DOHH2 (cell line): ENCODE measurements at regions not wholly inside any gene's neighbourhood (a gene's known extent, or its start where the extent isn't known, plus 50 kb on each side); places are given as distances from the start of the nearest gene placed in this dataset.
A peak's percentile ranks its signal among the peaks of the same experiment; 100 is the strongest.

Experiments used
- H3F3A ChIP-seq: fragments of 200-600 bp; sonication (generic), shearing (Covaris generic); 2 replicates; pipeline ENCODE4 v1.6.0; 2016; ENCODE audit warnings: antibody characterized with exemption, mild to moderate bottlenecking; ENCODE audit not compliant: control insufficient read depth, insufficient read depth
- H3K27ac ChIP-seq: fragments of 200-600 bp; sonication (generic); 2 replicates; pipeline ENCODE4 v1.5.1; 2014; ENCODE audit warnings: low read depth, mild to moderate bottlenecking, low read length, moderate library complexity
- H3K27me3 ChIP-seq: fragments of 200-600 bp; sonication (generic); 2 replicates; pipeline ENCODE4 v1.6.1; 2014; ENCODE audit warnings: mild to moderate bottlenecking, low read length, mixed read lengths; ENCODE audit not compliant: control insufficient read depth
- H3K36me3 ChIP-seq: fragments of 200-600 bp; sonication (generic); 2 replicates; pipeline ENCODE4 v1.6.1; 2014; ENCODE audit warnings: mild to moderate bottlenecking, low read length, moderate library complexity, mixed read lengths; ENCODE audit not compliant: control insufficient read depth
- H3K4me1 ChIP-seq: fragments of 200-600 bp; sonication (generic); 2 replicates; pipeline ENCODE4 v1.6.1; 2014; ENCODE audit warnings: mild to moderate bottlenecking, low read length, mixed read lengths; ENCODE audit not compliant: control insufficient read depth
- H3K4me2 ChIP-seq: fragments of 200-600 bp; sonication (generic); 2 replicates; pipeline ENCODE4 v1.6.0; 2014; ENCODE audit warnings: mild to moderate bottlenecking, low read length, moderate library complexity
- H3K4me3 ChIP-seq: fragments of 200-600 bp; sonication (generic); 2 replicates; pipeline ENCODE4 v1.5.1; 2014; ENCODE audit warnings: mild to moderate bottlenecking, low read length, mixed read lengths
- H3K79me2 ChIP-seq: fragments of 200-600 bp; sonication (generic); 2 replicates; pipeline ENCODE4 v1.6.1; 2014; ENCODE audit warnings: mild to moderate bottlenecking, low read length, mixed read lengths; ENCODE audit not compliant: control insufficient read depth
- H3K9me2 ChIP-seq: fragments of 200-600 bp; sonication (generic); replicated peaks from 2 replicates; pipeline ENCODE4 v1.6.1; 2014; ENCODE audit warnings: mild to moderate bottlenecking, low read length, mixed read lengths; ENCODE audit not compliant: control insufficient read depth
- H3K9me3 ChIP-seq: fragments of 200-600 bp; sonication (generic); 2 replicates; pipeline ENCODE4 v1.6.1; 2014; ENCODE audit warnings: antibody characterized with exemption, low read length, mixed read lengths; ENCODE audit not compliant: control insufficient read depth, insufficient read depth
- H4K20me1 ChIP-seq: fragments of 200-600 bp; sonication (generic); 2 replicates; pipeline ENCODE4 v1.6.0; 2014; ENCODE audit warnings: low read depth, mild to moderate bottlenecking, antibody characterized with exemption, low read length, moderate library complexity; ENCODE audit not compliant: control insufficient read depth, insufficient read depth
- CTCF ChIP-seq: fragments of 200-600 bp; sonication (generic); IDR thresholded peaks from one replicate; pipeline ENCODE4 v1.5.1; 2014; ENCODE audit warnings: antibody characterized with exemption, mild to moderate bottlenecking, low read depth, low read length; ENCODE audit not compliant: poor library complexity, severe bottlenecking
- EZH2phosphoT487 ChIP-seq: fragments of 200-600 bp; sonication (generic); IDR thresholded peaks from 2 replicates; pipeline ENCODE4 v1.6.1; 2017; ENCODE audit warnings: borderline replicate concordance, mild to moderate bottlenecking, antibody characterized with exemption, low read length, moderate library complexity, mixed read lengths

- no peaks in the 10 kb centered on the region for H3K36me3 ChIP-seq
- no peak for TF ChIP-seq EZH2phosphoT487
- H3K4me1 ChIP-seq, result no peaks in the 10 kb centered on the region
- H3K9me2 ChIP-seq, result no peaks in the 10 kb centered on the region
- H3K27ac ChIP-seq, result no peak overlapping the region
- no peak overlapping the region for H3K4me3 ChIP-seq
- no peak overlapping the region for H3K4me2 ChIP-seq
- H3F3A ChIP-seq, result no peaks in the 10 kb centered on the region
- no peaks in the 10 kb centered on the region for H3K27me3 ChIP-seq
- no peaks in the 10 kb centered on the region for H4K20me1 ChIP-seq
- no peaks in the 10 kb centered on the region for H3K79me2 ChIP-seq
- no peaks in the 10 kb centered on the region for H3K9me3 ChIP-seq
Measured at GRCh38 chr15:62476163-62476562, 311.1 kb upstream of the C2CD4B start.

GRCh38 chr15:62477929-62478328 is 312.8 kb upstream of the C2CD4B start:
- no peaks in the 10 kb centered on the region for H3K4me1 ChIP-seq
- no peak overlapping the region for H3K27ac ChIP-seq
- 0 out of 2 replicates have a peak, but pooled peaks cover 1% of the 10 kb centered on the region for H4K20me1 ChIP-seq
- H3K4me3 ChIP-seq, result no peak overlapping the region
- no peak overlapping the region for H3K4me2 ChIP-seq
- H3K9me3 ChIP-seq, result no peaks in the 10 kb centered on the region
- no peaks in the 10 kb centered on the region for H3K79me2 ChIP-seq
- no peaks in the 10 kb centered on the region for H3K36me3 ChIP-seq
- H3K9me2 ChIP-seq, result no peaks in the 10 kb centered on the region
- no peaks in the 10 kb centered on the region for H3K27me3 ChIP-seq
- no peaks in the 10 kb centered on the region for H3F3A ChIP-seq
- TF ChIP-seq EZH2phosphoT487 (no peak), CTCF (no peak)

GRCh38 chr15:62482785-62483429 is 317.8 kb upstream of the C2CD4B start:
- Histone ChIP-seq H3K27me3 (no peaks in the 10 kb centered on the region), H3K79me2 (no peaks in the 10 kb centered on the region), H3K4me1 (no peaks in the 10 kb centered on the region), H3K27ac (no peak overlapping the region), H3K4me2 (no peak overlapping the region), H3K9me2 (no peaks in the 10 kb centered on the region), H3K9me3 (no peaks in the 10 kb centered on the region), H3K36me3 (no peaks in the 10 kb centered on the region), H3K4me3 (no peak overlapping the region), H4K20me1 (0 out of 2 replicates have a peak, but pooled peaks cover 3% of the 10 kb centered on the region), H3F3A (no peaks in the 10 kb centered on the region)
- TF ChIP-seq EZH2phosphoT487 (no peak), CTCF (peak; percentile 55)

GRCh38 chr15:62483814-62484213 is 318.7 kb upstream of the C2CD4B start:
- no peaks in the 10 kb centered on the region for H3F3A ChIP-seq
- no peaks in the 10 kb centered on the region for H3K9me3 ChIP-seq
- no peaks in the 10 kb centered on the region for H3K27me3 ChIP-seq
- H4K20me1 ChIP-seq, result 0 out of 2 replicates have a peak, but pooled peaks cover 3% of the 10 kb centered on the region
- no peak overlapping the region for H3K4me3 ChIP-seq
- TF ChIP-seq EZH2phosphoT487, result no peak
- no peak for TF ChIP-seq CTCF
- no peak overlapping the region for H3K4me2 ChIP-seq
- H3K27ac ChIP-seq, result no peak overlapping the region
- no peaks in the 10 kb centered on the region for H3K79me2 ChIP-seq
- no peaks in the 10 kb centered on the region for H3K4me1 ChIP-seq
- H3K9me2 ChIP-seq, result no peaks in the 10 kb centered on the region
- H3K36me3 ChIP-seq, result no peaks in the 10 kb centered on the region
